ENCODE measurements at regions not wholly inside any gene's neighbourhood (a gene's known extent, or its start where the extent isn't known, plus 50 kb on each side); places are given as distances from the start of the nearest gene placed in this dataset.

DNA sequence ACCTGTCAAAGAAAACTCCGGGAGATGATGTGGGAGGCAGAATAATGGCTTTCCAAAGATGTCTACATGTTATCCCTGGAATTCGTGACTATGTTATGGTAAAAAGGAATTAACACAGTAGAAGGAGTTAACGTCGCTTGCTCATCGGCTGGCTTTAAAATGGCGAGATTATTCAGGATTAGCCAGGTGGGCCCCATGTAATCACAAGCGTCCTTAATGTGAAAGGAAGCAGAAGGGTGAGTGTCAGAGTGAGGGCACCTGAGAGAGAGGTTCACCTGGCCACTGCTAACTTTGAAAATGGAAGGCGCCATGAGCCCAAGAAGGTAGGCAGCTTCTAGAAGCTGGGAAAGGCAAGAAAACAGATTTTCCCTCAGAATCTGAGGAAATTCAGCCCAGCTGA lies 557.2 kb downstream of the EPHB1 start:
- TF ChIP-seq, protein P1, sequence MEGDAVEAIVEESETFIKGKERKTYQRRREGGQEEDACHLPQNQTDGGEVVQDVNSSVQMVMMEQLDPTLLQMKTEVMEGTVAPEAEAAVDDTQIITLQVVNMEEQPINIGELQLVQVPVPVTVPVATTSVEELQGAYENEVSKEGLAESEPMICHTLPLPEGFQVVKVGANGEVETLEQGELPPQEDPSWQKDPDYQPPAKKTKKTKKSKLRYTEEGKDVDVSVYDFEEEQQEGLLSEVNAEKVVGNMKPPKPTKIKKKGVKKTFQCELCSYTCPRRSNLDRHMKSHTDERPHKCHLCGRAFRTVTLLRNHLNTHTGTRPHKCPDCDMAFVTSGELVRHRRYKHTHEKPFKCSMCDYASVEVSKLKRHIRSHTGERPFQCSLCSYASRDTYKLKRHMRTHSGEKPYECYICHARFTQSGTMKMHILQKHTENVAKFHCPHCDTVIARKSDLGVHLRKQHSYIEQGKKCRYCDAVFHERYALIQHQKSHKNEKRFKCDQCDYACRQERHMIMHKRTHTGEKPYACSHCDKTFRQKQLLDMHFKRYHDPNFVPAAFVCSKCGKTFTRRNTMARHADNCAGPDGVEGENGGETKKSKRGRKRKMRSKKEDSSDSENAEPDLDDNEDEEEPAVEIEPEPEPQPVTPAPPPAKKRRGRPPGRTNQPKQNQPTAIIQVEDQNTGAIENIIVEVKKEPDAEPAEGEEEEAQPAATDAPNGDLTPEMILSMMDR (IDR thresholded peaks at IDR 0.05; ENCODE audit: insufficient read depth, low read length, severe bottlenecking) = no peak
- no peak overlapping the region for H3K4me3 ChIP-seq (ENCODE audit: low read depth, low read length)
- no peak for FAIRE-seq

DNA sequence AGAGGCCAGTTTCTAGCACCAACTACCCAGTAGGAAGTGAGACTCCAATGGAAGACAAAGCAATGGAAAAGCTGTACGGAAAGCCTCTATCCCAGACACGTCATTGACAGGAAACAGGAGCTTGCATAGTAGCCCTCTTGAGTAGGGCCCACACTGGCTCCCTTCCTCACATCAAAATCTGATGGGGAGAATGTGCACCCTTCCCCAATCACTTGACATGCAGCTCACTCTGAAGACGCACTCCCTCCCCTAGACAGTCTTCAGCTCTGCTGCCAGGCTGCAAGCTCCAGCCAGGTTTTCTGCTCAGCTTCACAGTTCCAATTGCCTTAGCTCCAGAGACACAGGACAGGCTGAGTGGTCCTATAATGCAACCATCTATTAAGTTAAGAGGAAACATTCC lies 567.8 kb downstream of the EPHB1 start:
- DNase-seq (ENCODE audit: low read depth) (no peak), FAIRE-seq (no peak)
- Histone ChIP-seq H3K4me3 (ENCODE audit: low read depth, low read length) (no peak overlapping the region), H3K27me3 (ENCODE audit: control insufficient read depth, insufficient read depth, low read length) (no peaks in the 10 kb centered on the region), H3K36me3 (ENCODE audit: control insufficient read depth, insufficient read depth, low read length) (no peaks in the 10 kb centered on the region)
- TF ChIP-seq, protein P1 (IDR thresholded peaks at IDR 0.05; ENCODE audit: insufficient read depth, low read length, severe bottlenecking) = no peak

More for the DNA sequence above, 557.2 kb downstream of the EPHB1 start:
- no peaks in the 10 kb centered on the region for H3K36me3 ChIP-seq (ENCODE audit: control insufficient read depth, insufficient read depth, low read length)
- H3K27me3 ChIP-seq (ENCODE audit: control insufficient read depth, insufficient read depth, low read length) = no peaks in the 10 kb centered on the region
- no peak for DNase-seq (ENCODE audit: low read depth)

DNA sequence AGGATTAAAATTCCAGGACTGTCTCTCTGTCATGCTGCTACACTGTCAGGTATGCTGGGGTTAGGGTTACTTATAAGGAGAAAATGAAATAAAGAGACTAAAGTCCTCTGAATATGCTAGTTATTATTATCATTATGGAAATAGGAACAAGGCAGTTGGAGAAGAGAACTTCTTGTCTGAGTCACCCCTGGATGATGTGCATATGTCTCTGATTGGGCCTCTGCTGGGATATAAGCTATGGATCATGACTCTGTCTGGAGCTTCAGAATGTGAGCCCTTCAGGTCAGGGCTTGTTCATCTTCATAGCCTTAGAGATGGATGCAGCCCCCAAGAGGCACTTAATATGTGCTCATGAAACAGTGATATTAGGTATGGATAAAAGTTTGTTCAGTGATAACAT lies 569.6 kb downstream of the EPHB1 start:
- DNase-seq (ENCODE audit: low read depth) = no peak
- H3K4me3 ChIP-seq (ENCODE audit: low read depth, low read length) = no peak overlapping the region
- FAIRE-seq = no peak
- no peaks in the 10 kb centered on the region for H3K36me3 ChIP-seq (ENCODE audit: control insufficient read depth, insufficient read depth, low read length)
- TF ChIP-seq, protein P1 (IDR thresholded peaks at IDR 0.05; ENCODE audit: insufficient read depth, low read length, severe bottlenecking) = no peak
- H3K27me3 ChIP-seq (ENCODE audit: control insufficient read depth, insufficient read depth, low read length) = no peaks in the 10 kb centered on the region

DNA sequence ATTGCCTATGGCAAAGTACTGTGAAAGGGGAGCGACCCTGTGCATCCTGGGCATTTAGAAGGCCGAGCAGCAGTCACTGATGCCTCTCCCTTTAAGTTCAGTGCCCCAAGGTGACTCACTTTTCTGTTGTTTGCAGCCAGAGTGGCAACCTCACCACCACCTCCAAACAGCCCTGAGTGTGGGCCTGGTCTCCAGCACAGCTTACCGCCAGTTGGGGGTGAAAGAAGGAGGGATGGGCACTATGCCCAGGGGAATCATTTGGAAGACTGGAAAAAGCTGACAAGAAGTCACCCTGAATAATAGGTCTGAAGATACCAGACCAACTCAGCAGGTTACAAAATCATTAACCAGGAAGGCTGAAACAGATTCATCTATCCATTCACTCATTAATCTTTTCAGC lies 571.8 kb downstream of the EPHB1 start:
- FAIRE-seq (no peak), DNase-seq (ENCODE audit: low read depth) (no peak)
- Histone ChIP-seq H3K36me3 (ENCODE audit: control insufficient read depth, insufficient read depth, low read length) (no peaks in the 10 kb centered on the region), H3K4me3 (ENCODE audit: low read depth, low read length) (no peak overlapping the region), H3K27me3 (ENCODE audit: control insufficient read depth, insufficient read depth, low read length) (no peaks in the 10 kb centered on the region)
- TF ChIP-seq, protein P1 (IDR thresholded peaks at IDR 0.05; ENCODE audit: insufficient read depth, low read length, severe bottlenecking) = no peak

DNA sequence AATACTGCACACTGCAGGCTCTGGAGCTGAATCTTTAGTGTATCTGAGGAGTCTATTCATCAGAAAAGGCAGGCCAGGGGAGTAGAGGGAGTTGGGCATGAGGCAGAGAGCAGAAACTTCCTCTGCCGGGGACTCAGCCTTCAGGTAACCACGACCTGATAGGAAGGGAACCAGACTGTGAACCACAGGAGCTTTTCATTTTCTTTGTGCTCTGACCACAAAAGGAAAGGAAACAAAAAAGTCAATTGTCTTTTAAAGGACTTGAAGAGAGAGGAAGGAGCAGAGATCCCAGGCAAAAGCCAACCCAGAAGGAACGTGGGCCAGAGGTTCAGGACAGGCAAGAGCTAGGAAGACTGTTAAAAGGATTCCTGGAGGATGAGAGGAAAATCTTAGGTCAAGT lies 573.3 kb downstream of the EPHB1 start:
- Histone ChIP-seq H3K36me3 (ENCODE audit: control insufficient read depth, insufficient read depth, low read length) (no peaks in the 10 kb centered on the region), H3K4me3 (ENCODE audit: low read depth, low read length) (no peak overlapping the region), H3K27me3 (ENCODE audit: control insufficient read depth, insufficient read depth, low read length) (no peaks in the 10 kb centered on the region)
- FAIRE-seq (no peak), DNase-seq (ENCODE audit: low read depth) (no peak)
- TF ChIP-seq, protein P1 (IDR thresholded peaks at IDR 0.05; ENCODE audit: insufficient read depth, low read length, severe bottlenecking) = no peak

DNA sequence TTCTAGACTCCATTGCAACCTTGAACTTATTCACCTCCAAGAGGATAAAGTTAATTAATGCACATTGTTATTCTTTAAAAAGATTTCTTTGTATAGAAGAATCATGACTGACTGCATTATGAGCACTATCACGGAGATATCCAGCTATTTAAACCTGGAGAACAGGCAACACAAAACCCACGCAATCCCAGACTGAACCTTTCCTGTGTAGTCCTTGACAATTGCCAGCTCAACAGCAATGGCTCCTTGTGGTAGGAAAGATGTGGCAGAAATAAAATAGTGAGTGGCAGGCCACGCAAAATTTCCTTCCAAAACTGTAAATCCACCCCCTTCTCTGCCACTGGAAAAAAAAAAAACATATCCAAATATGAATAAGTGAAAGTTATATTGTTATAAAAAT lies 573.7 kb downstream of the EPHB1 start:
- no peak overlapping the region for H3K4me3 ChIP-seq (ENCODE audit: low read depth, low read length)
- no peaks in the 10 kb centered on the region for H3K36me3 ChIP-seq (ENCODE audit: control insufficient read depth, insufficient read depth, low read length)
- no peak for DNase-seq (ENCODE audit: low read depth)
- no peak for FAIRE-seq
- TF ChIP-seq, protein P1 (IDR thresholded peaks at IDR 0.05; ENCODE audit: insufficient read depth, low read length, severe bottlenecking) = no peak
- H3K27me3 ChIP-seq (ENCODE audit: control insufficient read depth, insufficient read depth, low read length) = no peaks in the 10 kb centered on the region
